LoVo (cell line): ENCODE measurements at regions not wholly inside any gene's neighbourhood (a gene's known extent, or its start where the extent isn't known, plus 50 kb on each side); places are given as distances from the start of the nearest gene placed in this dataset.
"Not testable (repeated sequence)": the region's sequence is repeated elsewhere in the genome, so short reads cannot be mapped to it uniquely, and the experiment has no call there.

Experiments used
- DNase-seq: peaks from one replicate; pipeline ENCODE4 v3.0.0-alpha.2; 2016; ENCODE audit warnings: low spot score

DNA sequence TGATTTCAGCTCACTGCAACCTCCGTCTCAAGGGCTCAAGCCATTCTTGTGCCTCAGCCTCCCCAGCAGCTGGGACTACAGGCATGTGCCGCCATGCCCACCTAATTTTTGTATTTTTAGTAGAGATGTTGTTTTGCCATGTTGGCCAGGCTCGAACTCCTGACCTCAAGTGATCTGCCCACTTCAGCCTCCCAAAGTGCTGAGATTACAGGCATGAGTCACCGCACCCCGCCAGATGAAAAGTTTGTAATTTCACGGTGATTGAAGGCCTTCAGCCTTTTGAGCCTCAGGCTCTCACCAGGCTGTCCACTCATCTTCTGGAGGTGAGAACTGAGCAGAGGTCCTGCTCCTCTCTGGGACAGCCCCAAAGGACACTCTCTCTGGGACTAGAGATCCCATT is 103.2 kb downstream of the HIF1AN start:
- not testable (repeated sequence) for DNase-seq

GRCh38 chr10:100642295-100642994 is 102.9 kb upstream of the PAX2 start:
- DNase-seq: no peak

- no peak for DNase-seq
Observed at GRCh38 chr10:100645091-100645490, 100.3 kb upstream of the PAX2 start.

DNA sequence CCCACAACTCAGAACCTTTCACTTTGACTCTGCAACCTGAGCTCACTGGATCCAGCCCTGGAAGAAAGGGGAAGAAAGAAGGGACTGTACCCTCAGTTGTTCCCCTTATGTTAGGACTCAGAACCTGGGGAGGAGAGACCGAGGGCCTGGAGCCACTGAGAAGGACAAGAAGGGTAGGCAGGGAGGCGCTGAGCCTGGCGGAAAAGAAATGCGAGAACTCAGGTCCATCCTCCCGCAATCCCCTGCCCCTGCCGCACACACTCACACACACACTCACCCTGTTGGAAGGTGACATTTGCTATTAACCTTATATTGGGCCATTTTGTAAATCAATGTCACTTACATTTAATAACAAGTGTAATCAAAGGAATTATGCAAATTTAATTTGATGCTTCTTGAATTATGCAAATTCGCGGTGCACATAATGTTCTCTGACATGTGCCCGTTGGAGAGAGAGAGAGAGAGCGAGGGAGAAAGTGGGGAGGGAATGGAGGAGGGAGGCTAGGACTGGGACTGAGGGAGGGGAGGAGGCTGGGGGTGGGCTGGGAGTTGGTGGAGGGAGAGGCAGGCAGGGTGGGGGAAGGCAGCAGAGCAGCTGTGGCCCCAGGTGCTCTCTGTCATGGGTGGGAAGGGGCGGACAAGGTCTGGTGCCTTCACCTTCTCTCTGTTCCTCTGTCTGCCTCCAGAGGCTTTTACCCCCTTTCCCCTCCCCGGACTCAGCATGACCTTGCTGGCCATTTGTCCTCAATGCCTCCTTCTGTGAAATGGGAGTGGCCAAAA is 99.6 kb upstream of the PAX2 start:
- DNase-seq: no peak

- no peak for DNase-seq
Observed at GRCh38 chr10:100647928-100648327, 97.5 kb upstream of the PAX2 start.

DNA sequence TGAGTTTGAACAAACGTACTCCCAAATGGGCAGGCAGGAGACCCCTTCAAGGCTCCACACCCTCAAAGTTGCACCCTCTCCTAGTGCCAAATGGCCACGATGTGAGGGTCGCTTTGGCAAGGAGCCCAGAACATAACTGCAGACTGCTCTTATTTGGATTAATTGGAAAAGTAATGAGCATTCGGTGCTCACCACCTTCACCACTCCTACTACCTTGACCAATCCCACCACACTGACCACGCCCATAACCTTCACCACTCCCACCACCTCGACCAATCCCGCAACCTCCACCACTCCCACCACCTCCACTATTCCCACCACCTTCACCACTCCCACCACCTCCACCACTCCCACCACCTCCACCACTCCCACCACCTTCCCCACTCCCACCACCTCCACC is 94.7 kb upstream of the PAX2 start:
- no peak for DNase-seq

DNA sequence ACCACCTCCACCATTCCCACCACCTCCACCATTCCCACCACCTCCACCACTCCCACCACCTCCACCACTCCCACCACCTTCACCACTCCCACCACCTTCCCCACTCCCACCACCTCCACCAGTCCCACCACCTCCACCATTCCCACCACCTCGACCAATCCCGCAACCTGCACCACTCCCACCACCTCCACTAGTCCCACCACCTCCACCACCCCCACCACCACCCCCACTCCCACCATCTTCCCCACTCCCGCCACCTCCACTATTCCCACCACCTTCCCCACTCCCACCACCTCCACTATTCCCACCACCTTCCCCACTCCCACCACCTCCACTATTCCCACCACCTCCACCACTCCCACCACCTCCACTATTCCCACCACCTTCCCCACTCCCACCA is 94.3 kb upstream of the PAX2 start:
- not testable (repeated sequence) for DNase-seq

- no peak for DNase-seq
Observed at GRCh38 chr10:100651916-100652315, 93.5 kb upstream of the PAX2 start.

DNA sequence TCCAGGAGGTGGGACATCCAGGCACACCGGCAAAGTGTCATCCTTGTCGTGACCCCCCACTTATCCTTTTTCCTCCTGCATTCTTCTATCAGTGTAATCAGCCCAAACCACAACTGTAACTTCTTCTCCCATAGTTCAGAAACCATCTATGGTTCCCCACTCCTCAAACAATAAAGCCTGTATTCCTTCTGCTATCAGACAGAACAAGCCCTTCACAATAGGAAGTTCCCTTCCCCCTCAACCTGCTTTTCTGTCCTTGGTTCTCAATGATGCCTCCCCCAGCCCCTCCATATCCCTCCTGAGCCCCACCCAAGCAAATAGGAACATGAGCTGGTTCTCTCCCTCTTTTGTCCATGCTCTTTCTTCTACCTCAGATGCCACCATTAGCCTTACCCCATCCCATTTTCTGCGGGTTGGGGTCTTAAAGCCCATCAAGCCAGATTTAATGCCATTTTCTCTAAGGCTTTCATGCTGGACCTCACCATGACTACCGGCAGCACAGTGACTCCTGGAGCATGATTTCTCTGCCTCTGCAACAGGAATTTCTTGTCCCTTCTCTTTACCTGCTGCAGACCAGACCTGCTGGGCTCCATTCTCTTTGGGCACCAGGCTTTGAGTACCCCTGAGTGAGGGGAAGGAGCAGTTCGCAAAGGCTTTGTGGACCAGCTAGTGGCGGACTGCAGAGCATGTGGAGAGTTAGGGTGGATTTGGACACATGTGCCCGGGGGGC is 92.8 kb upstream of the PAX2 start:
- no peak for DNase-seq

DNA sequence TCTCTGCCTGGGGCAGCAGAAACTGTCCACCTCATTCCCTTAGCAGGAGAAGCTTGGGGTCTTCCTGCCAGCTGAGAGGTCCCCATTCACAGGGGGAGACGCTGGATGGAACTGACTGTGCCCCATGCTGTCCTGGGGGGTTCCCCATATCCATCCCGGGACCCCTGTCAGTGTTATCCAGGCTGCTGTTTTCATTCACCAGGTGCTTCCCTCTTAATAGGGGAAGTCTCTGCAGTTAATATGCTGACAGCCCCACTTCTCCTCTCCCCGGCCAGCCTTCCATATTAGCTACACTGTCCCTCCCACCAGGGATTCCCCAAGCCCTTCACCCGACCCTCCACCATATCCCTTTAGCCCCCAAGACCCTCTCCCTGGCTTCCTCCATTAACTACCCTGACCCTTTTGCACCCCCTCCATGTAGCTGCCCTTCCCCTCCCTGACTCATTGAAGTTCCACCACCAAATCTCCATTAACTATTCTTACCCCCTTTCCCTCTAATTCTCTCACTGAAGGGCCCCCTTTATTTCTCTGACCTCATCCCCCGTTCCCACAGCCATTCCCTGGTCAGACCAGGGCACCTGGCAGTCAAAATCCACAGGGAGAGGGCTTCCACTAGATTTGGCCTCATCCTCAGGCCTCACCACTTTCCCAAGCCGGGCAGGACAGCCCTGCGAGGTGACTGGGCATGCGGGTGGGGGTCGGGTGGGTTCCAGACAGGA is 92.0 kb upstream of the PAX2 start:
- no peak for DNase-seq

GRCh38 chr10:100653957-100654781 is 91.2 kb upstream of the PAX2 start:
- no peak for DNase-seq

GRCh38 chr10:100654782-100655325 is 90.5 kb upstream of the PAX2 start:
- DNase-seq: no peak

GRCh38 chr10:100655326-100655759 is 90.0 kb upstream of the PAX2 start:
- DNase-seq: no peak

- DNase-seq: no peak
Observed at GRCh38 chr10:100655760-100656421, 89.5 kb upstream of the PAX2 start.

DNA sequence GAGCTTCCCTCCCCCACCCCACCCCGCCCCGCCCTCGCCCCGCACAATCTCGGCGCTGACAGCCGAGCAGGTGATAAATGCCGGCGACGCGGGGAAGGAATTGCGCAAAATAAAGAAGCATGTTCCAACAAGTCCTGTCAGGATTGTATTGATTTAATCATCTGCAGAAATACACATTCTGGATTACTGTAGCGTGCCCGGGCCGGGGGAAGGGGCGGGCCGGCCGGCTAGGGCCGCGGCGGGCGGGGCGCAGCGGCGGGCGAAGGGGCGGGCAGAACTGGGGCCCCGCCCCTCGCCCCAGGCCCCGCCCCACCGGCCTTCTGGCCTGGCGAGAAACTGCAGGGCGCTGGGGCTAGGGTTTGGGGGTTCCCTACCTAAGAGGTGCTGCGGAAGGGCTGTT is 88.9 kb upstream of the PAX2 start:
- DNase-seq: no peak

- DNase-seq: no peak
Observed at GRCh38 chr10:100658269-100658668, 87.1 kb upstream of the PAX2 start.

GRCh38 chr10:100659361-100660098 is 85.9 kb upstream of the PAX2 start:
- DNase-seq: no peak

- no peak for DNase-seq
Observed at GRCh38 chr10:100660365-100660764, 85.0 kb upstream of the PAX2 start.

DNA sequence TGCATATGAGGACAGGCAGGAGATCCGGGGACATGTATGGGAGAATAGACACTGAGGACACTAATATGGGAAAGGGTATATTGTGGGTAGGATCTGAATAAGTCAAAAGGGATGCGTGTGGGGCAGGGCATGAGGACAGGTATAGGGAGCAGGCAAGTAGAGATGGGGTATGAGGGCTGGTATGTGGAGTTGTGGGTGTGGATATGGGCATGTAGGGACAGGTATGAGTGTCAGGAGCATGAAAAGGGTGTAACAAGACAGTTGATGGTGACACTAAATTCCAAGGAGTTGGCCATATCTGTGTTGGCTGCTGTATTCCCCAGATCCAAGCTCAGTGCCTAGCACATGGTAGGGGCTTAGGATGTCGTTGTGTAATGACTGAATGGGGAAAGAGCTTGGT is 84.4 kb upstream of the PAX2 start:
- no peak for DNase-seq

DNA sequence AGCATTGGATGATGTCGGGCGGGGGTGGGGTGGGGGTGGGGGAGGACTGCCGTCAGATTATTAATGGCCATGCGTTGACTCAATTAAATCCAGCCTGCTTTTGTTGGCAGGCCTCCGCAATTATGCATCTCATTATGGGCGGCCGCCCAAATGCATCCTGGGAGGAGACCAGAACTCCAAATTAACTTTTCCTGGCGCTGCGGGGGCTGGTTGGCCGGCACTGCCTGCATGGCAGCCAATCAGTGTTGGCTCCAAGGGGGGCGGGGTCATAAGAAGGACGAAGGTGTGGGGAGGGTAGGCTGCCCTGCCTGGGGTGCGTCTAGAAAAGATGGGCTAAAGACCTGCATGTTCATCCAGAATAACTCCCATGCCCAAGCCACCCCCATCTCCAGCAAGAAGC is 83.9 kb upstream of the PAX2 start:
- no peak for DNase-seq
